KMS-11 (cell line): ENCODE measurements at regions not wholly inside any gene's neighbourhood (a gene's known extent, or its start where the extent isn't known, plus 50 kb on each side); places are given as distances from the start of the nearest gene placed in this dataset.
"Not testable (repeated sequence)": the region's sequence is repeated elsewhere in the genome, so short reads cannot be mapped to it uniquely, and the experiment has no call there.

ENCODE experiments used
- H2AFZ ChIP-seq: fragments of 200-600 bp; sonication (generic); 2 replicates; pipeline ENCODE4 v1.6.1; 2016; ENCODE audit warnings: antibody characterized with exemption, mixed run types, low read depth
- H3K27ac ChIP-seq: fragments of 200-600 bp; sonication (generic); 2 replicates; pipeline ENCODE4 v1.6.1; 2016; ENCODE audit warnings: mild to moderate bottlenecking, mixed run types
- H3K27me3 ChIP-seq: fragments of 200-600 bp; sonication (generic); 2 replicates; pipeline ENCODE4 v1.6.1; 2017; ENCODE audit warnings: mild to moderate bottlenecking, low read depth, mixed run types, moderate library complexity; ENCODE audit not compliant: insufficient read depth
- H3K36me3 ChIP-seq: fragments of 200-600 bp; sonication (generic); 2 replicates; pipeline ENCODE4 v1.6.1; 2017; ENCODE audit warnings: mild to moderate bottlenecking, mixed run types; ENCODE audit not compliant: insufficient read depth
- H3K4me1 ChIP-seq: fragments of 200-600 bp; sonication (generic); 2 replicates; pipeline ENCODE4 v1.6.1; 2016; ENCODE audit warnings: mild to moderate bottlenecking, low read depth, mixed run types; ENCODE audit not compliant: poor library complexity, severe bottlenecking
- H3K4me2 ChIP-seq: fragments of 200-600 bp; sonication (generic); 2 replicates; pipeline ENCODE4 v1.7.0; 2016; ENCODE audit warnings: mild to moderate bottlenecking, mixed run types
- H3K4me3 ChIP-seq: fragments of 200-600 bp; sonication (generic); IDR thresholded peaks from 2 replicates; pipeline ENCODE4 v1.6.1; 2017; ENCODE audit warnings: low read depth, low read length, mixed read lengths; ENCODE audit not compliant: insufficient read depth
- H3K79me2 ChIP-seq: fragments of 200-600 bp; sonication (generic); 2 replicates; pipeline ENCODE4 v1.6.1; 2016; ENCODE audit warnings: low read depth, mixed run types; ENCODE audit not compliant: insufficient read depth
- H3K9ac ChIP-seq: fragments of 200-600 bp; sonication (generic); 2 replicates; pipeline ENCODE4 v1.6.1; 2016; ENCODE audit warnings: mild to moderate bottlenecking, mixed run types
- H4K20me1 ChIP-seq: fragments of 200-600 bp; sonication (generic); 2 replicates; pipeline ENCODE4 v1.6.1; 2016; ENCODE audit warnings: mild to moderate bottlenecking, mixed run types; ENCODE audit not compliant: insufficient read depth
- CTCF ChIP-seq: fragments of 200-600 bp; sonication (generic); conservative IDR thresholded peaks from 2 replicates; pipeline ENCODE4 v1.6.1; 2017; ENCODE audit warnings: low read depth, mild to moderate bottlenecking, antibody characterized with exemption, low read length, moderate library complexity, mixed read lengths

- Histone ChIP-seq H3K36me3 (no peaks in the 10 kb centered on the region), H3K4me1 (no peaks in the 10 kb centered on the region), H3K27me3 (no peaks in the 10 kb centered on the region), H3K9ac (no peak overlapping the region), H3K27ac (no peak overlapping the region), H3K4me3 (no peak overlapping the region), H4K20me1 (no peaks in the 10 kb centered on the region), H3K4me2 (no peak overlapping the region), H2AFZ (no peak overlapping the region), H3K79me2 (no peaks in the 10 kb centered on the region)
- no peak for TF ChIP-seq CTCF
These were observed 152.9 kb upstream of the DAB1 start for GRCh38 chr1:57576756-57577155.

GRCh38 chr1:57572016-57572415 is 148.2 kb upstream of the DAB1 start:
- Histone ChIP-seq H3K36me3 (no peaks in the 10 kb centered on the region), H3K4me2 (no peak overlapping the region), H3K4me1 (no peaks in the 10 kb centered on the region), H2AFZ (no peak overlapping the region), H3K9ac (no peak overlapping the region), H3K4me3 (no peak overlapping the region), H3K27me3 (no peaks in the 10 kb centered on the region), H3K27ac (no peak overlapping the region), H3K79me2 (no peaks in the 10 kb centered on the region), H4K20me1 (no peaks in the 10 kb centered on the region)
- TF ChIP-seq CTCF: no peak

- not testable (repeated sequence) for H2AFZ ChIP-seq, H3K27me3 ChIP-seq, H3K4me3 ChIP-seq
These were observed 134.2 kb upstream of the DAB1 start for GRCh38 chr1:57558066-57558465.

GRCh38 chr1:57553666-57554065 is 129.8 kb upstream of the DAB1 start:
- no peak for TF ChIP-seq CTCF
- Histone ChIP-seq H3K36me3 (no peaks in the 10 kb centered on the region), H3K4me1 (no peaks in the 10 kb centered on the region)

More at GRCh38 chr1:57558066-57558465, 134.2 kb upstream of the DAB1 start:
- H3K9ac ChIP-seq, H3K79me2 ChIP-seq, H4K20me1 ChIP-seq, H3K27ac ChIP-seq, H3K4me2 ChIP-seq, H3K4me1 ChIP-seq, H3K36me3 ChIP-seq: not testable (repeated sequence)

GRCh38 chr1:57551476-57551875 is 127.6 kb upstream of the DAB1 start:
- no peak overlapping the region for H3K9ac ChIP-seq
- no peaks in the 10 kb centered on the region for H4K20me1 ChIP-seq
- TF ChIP-seq CTCF: no peak
- no peaks in the 10 kb centered on the region for H3K27me3 ChIP-seq
- H3K79me2 ChIP-seq: no peaks in the 10 kb centered on the region
- no peak overlapping the region for H3K4me2 ChIP-seq
- H3K4me3 ChIP-seq: no peak overlapping the region
- H3K36me3 ChIP-seq: no peaks in the 10 kb centered on the region
- no peak overlapping the region for H3K27ac ChIP-seq
- no peak overlapping the region for H2AFZ ChIP-seq
- H3K4me1 ChIP-seq: no peaks in the 10 kb centered on the region

More at GRCh38 chr1:57553666-57554065, 129.8 kb upstream of the DAB1 start:
- Histone ChIP-seq H2AFZ (no peak overlapping the region), H3K4me3 (no peak overlapping the region), H3K79me2 (no peaks in the 10 kb centered on the region), H3K27ac (no peak overlapping the region), H4K20me1 (no peaks in the 10 kb centered on the region), H3K4me2 (no peak overlapping the region), H3K9ac (no peak overlapping the region), H3K27me3 (no peaks in the 10 kb centered on the region)
